ENCODE measurements at regions not wholly inside any gene's neighbourhood (a gene's known extent, or its start where the extent isn't known, plus 50 kb on each side); places are given as distances from the start of the nearest gene placed in this dataset.

DNA sequence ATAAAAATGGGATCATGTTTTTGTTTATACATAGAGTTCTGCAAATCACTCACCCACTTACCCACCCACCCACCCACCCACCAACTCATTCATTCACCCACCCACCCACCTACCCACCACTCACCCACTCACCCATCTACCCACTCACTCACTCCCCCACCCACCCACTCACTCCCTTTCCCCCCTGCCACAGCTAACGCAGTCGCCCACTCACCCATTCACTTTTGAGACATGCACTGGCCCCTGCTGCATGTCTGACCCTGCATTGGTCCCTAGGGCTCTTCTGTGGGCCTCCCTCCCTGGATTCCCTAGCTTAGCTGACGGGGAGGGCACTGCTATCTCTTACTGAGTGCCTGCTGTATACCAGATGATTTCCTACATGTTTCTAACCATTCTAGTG lies 100.4 kb upstream of the CSF3R start:
- peaks cover 37% of the 10 kb centered on the region for H3K27me3 Mint-ChIP-seq
- Histone ChIP-seq H3K27me3 (replicated peaks in 1 of 4; ENCODE audit: control extremely low read depth in 1 of 4, control insufficient read depth in 3 of 4, insufficient read depth in 4 of 4, low read length in 3 of 4) (peaks cover 0 to 12% (median 6%) of the 10 kb centered on the region in 4 experiments), H2AFZ (ENCODE audit: insufficient read depth, low read depth, low read length, poor library complexity, severe bottlenecking) (no peak overlapping the region), H3K4me2 (replicated peaks; ENCODE audit: low read depth, low read length, poor library complexity, severe bottlenecking) (no peak overlapping the region), H3K79me2 (ENCODE audit: control insufficient read depth, insufficient read depth, low read length) (no peaks in the 10 kb centered on the region), H3K9me3 (ENCODE audit: control extremely low read depth in 1 of 3, control insufficient read depth in 2 of 3, insufficient read depth in 1 of 3, low read length in 2 of 3) (no peaks in the 10 kb centered on the region), H3K27ac (ENCODE audit: low read length in 2 of 2) (no peak overlapping the region), H3K4me3 (ENCODE audit: control extremely low read depth in 1 of 5, extremely low read depth in 1 of 5, insufficient read depth in 1 of 5, low read depth in 2 of 5, low read length in 4 of 5) (no peak overlapping the region), H3K4me1 (ENCODE audit: control insufficient read depth in 2 of 2, insufficient read depth in 2 of 2, low read length in 2 of 2) (no peaks in the 10 kb centered on the region), H3K36me3 (replicated peaks in 1 of 2; ENCODE audit: control extremely low read depth in 1 of 2, control insufficient read depth in 1 of 2, extremely low read depth in 1 of 2, insufficient read depth in 2 of 2, low read length in 1 of 2) (no peaks in the 10 kb centered on the region), H4K20me1 (ENCODE audit: control insufficient read depth, insufficient read depth, low read length, poor library complexity, severe bottlenecking) (no peaks in the 10 kb centered on the region), H3K9ac (ENCODE audit: low read length) (no peak overlapping the region)
- H3K4me1 Mint-ChIP-seq, result no peaks in the 10 kb centered on the region
- intact Hi-C loops (cut with micrococcal nuclease), result no loop called here
- WGBS (ENCODE audit: insufficient coverage), result 85% methylated on average over 2 of the region's 3 CpGs
- no peak overlapping the region for H3K27ac Mint-ChIP-seq
- ATAC-seq (ENCODE audit: low read depth) (no peak), DNase-seq (no peak)
- TF ChIP-seq CTCF (IDR thresholded peaks at IDR 0.05) (no peak), EZH2 (IDR thresholded peaks at IDR 0.05; ENCODE audit: borderline replicate concordance, insufficient read depth, low read depth, low read length, poor library complexity, severe bottlenecking) (no peak)
- ChIA-PET CTCF (interaction anchor here (0.9 kb wide), 1 partner anchor 850 kb away, joined by 4 read pairs; no protein-coding TSS in a partner anchor), POLR2A (no interaction called here)
- no peak overlapping the region for H3K4me3 Mint-ChIP-seq
- no peaks in the 10 kb centered on the region for H3K9me3 Mint-ChIP-seq (ENCODE audit: insufficient read depth)

DNA sequence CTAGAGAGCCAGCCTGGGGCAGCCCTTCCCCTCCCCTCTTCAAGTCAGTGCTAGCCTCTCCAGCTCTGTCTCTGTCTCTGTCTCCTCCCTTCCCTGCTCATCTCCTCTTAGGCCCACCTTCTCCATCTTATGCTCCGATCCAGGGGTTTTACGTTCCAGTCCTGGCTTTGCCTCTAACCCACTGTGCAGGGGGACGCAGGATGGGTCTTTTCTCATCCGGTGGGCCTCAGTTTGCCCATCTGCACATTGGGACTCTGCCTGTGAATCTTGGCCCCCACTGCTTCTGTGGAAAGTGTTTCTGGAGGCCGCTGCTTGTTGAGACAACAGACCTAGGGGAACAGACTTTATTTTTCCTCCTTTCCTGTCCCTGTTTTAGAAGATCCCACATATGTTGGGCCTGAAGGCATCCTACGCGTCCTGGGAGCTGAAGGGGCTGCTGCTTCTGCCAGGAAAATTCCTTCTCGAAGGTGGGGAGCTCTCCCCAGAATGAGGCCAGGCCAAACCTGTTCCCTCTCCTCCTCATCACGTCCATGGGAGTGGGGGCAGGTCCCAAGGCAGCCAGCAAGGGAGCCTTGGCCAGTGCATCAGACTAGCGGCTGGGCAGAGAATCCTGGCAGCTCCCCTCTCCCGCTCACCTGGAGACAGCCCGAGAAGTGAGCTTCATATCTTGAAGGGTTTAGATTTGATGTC lies 99.5 kb upstream of the CSF3R start:
- Mint-ChIP-seq H3K27ac (no peak overlapping the region), H3K4me1 (no peaks in the 10 kb centered on the region), H3K9me3 (ENCODE audit: insufficient read depth) (no peaks in the 10 kb centered on the region), H3K27me3 (peaks cover 31% of the 10 kb centered on the region), H3K4me3 (no peak overlapping the region)
- H3K9ac ChIP-seq (ENCODE audit: low read length), result no peak overlapping the region
- peaks cover 0 to 8% (median 3%) of the 10 kb centered on the region in 4 experiments for H3K27me3 ChIP-seq (replicated peaks in 1 of 4; ENCODE audit: control extremely low read depth in 1 of 4, control insufficient read depth in 3 of 4, insufficient read depth in 4 of 4, low read length in 3 of 4)
- 77% methylated on average over 11 of the region's 12 CpGs for WGBS (ENCODE audit: insufficient coverage)
- TF ChIP-seq EZH2 (IDR thresholded peaks at IDR 0.05; ENCODE audit: borderline replicate concordance, insufficient read depth, low read depth, low read length, poor library complexity, severe bottlenecking) (no peak), CTCF (IDR thresholded peaks at IDR 0.05) (no peak)
- no peaks in the 10 kb centered on the region for H3K9me3 ChIP-seq (ENCODE audit: control extremely low read depth in 1 of 3, control insufficient read depth in 2 of 3, insufficient read depth in 1 of 3, low read length in 2 of 3)
- DNase-seq, result no peak
- intact Hi-C loops (cut with micrococcal nuclease), result no loop called here
- no peak overlapping the region for H3K4me3 ChIP-seq (ENCODE audit: control extremely low read depth in 1 of 5, extremely low read depth in 1 of 5, insufficient read depth in 1 of 5, low read depth in 2 of 5, low read length in 4 of 5)
- H2AFZ ChIP-seq (ENCODE audit: insufficient read depth, low read depth, low read length, poor library complexity, severe bottlenecking), result no peak overlapping the region
- POLR2A ChIA-PET, result no interaction called here
- no peaks in the 10 kb centered on the region for H3K4me1 ChIP-seq (ENCODE audit: control insufficient read depth in 2 of 2, insufficient read depth in 2 of 2, low read length in 2 of 2)
- no peaks in the 10 kb centered on the region for H3K36me3 ChIP-seq (replicated peaks in 1 of 2; ENCODE audit: control extremely low read depth in 1 of 2, control insufficient read depth in 1 of 2, extremely low read depth in 1 of 2, insufficient read depth in 2 of 2, low read length in 1 of 2)
- no peaks in the 10 kb centered on the region for H3K79me2 ChIP-seq (ENCODE audit: control insufficient read depth, insufficient read depth, low read length)
- H3K4me2 ChIP-seq (replicated peaks; ENCODE audit: low read depth, low read length, poor library complexity, severe bottlenecking), result no peak overlapping the region
- no peak for ATAC-seq (ENCODE audit: low read depth)
- CTCF ChIA-PET, result interaction anchor here (0.9 to 1.4 kb wide), 2 partner anchors 12 to 851 kb away, joined by 3 to 4 read pairs; no protein-coding TSS in a partner anchor
- no peak overlapping the region for H3K27ac ChIP-seq (ENCODE audit: low read length in 2 of 2)
- no peaks in the 10 kb centered on the region for H4K20me1 ChIP-seq (ENCODE audit: control insufficient read depth, insufficient read depth, low read length, poor library complexity, severe bottlenecking)

All from B cell (primary cell).